ENCODE measurements at regions not wholly inside any gene's neighbourhood (a gene's known extent, or its start where the extent isn't known, plus 50 kb on each side); places are given as distances from the start of the nearest gene placed in this dataset.

GRCh38 chr10:124302951-124303505, 115.7 kb downstream of the OAT start:
- no peak for DNase-seq

GRCh38 chr10:124301736-124302135, 117.0 kb downstream of the OAT start:
- no peak for DNase-seq

GRCh38 chr10:124300735-124301134, 118.0 kb downstream of the OAT start:
- no peak for DNase-seq

- DNase-seq: no peak
Observed at GRCh38 chr10:124300224-124300623, 118.5 kb downstream of the OAT start.

GRCh38 chr10:124299696-124300095, 119.0 kb downstream of the OAT start:
- no peak for DNase-seq

- no peak for DNase-seq
Observed at GRCh38 chr10:124298891-124299290, 119.8 kb downstream of the OAT start.

GRCh38 chr10:124296813-124297788, 121.6 kb downstream of the OAT start:
- DNase-seq: no peak

- DNase-seq: no peak
Observed at GRCh38 chr10:124296121-124296812, 122.5 kb downstream of the OAT start.

GRCh38 chr10:124294811-124295770, 123.6 kb downstream of the OAT start:
- DNase-seq: no peak

GRCh38 chr10:124293616-124294449, 124.9 kb downstream of the OAT start:
- no peak for DNase-seq

GRCh38 chr10:124292911-124293615, 125.7 kb downstream of the OAT start:
- DNase-seq: no peak

GRCh38 chr10:124291001-124291701, 127.6 kb downstream of the OAT start:
- DNase-seq: no peak

GRCh38 chr10:124289851-124290795, 128.6 kb downstream of the OAT start:
- no peak for DNase-seq

GRCh38 chr10:124288928-124289850, 129.5 kb downstream of the OAT start:
- DNase-seq: no peak

GRCh38 chr10:124288486-124288885, 130.2 kb downstream of the OAT start:
- no peak for DNase-seq

GRCh38 chr10:124287791-124288190, 130.9 kb downstream of the OAT start:
- no peak for DNase-seq

- no peak for DNase-seq
Observed at GRCh38 chr10:124287071-124287685, 131.5 kb downstream of the OAT start.
